Endothelial cell of umbilical vein (primary cell): ENCODE measurements at regions not wholly inside any gene's neighbourhood (a gene's known extent, or its start where the extent isn't known, plus 50 kb on each side); places are given as distances from the start of the nearest gene placed in this dataset.

ENCODE experiments used
- BruUV-seq: library from RNA; stranded (reverse); fragments of 400-500 nt; replicated peaks from 2 replicates; lab custom pipeline; 2021; lab: Mats Ljungman, UMichigan
- CTCF ChIA-PET: fragments of 300-600, 350-600 bp; sonication (Branson Sonifier 250); formaldehyde crosslinking; loops from one replicate; lab custom pipeline; 2021; ENCODE audit warnings: antibody characterized with exemption, inconsistent platforms; lab: Charles Lee
- POLR2A ChIA-PET: fragments of 300-600, 350-600 bp; sonication (Branson Sonifier 250); formaldehyde crosslinking; loops from one replicate; lab custom pipeline; 2021; ENCODE audit warnings: antibody characterized with exemption, inconsistent platforms; lab: Charles Lee
- DNase-seq: peaks from one replicate; pipeline ENCODE4 v3.0.0-alpha.2; 2011; ENCODE audit warnings: low read depth, low spot score
- FAIRE-seq: peaks from 2 replicates; lab custom pipeline; 2011; peaks lifted over from hg19 to GRCh38; lab: Jason Lieb, UNC
- H2AFZ ChIP-seq: 2 replicates; pipeline ENCODE4 v1.6.0; 2012; ENCODE audit warnings: low read depth, low read length, control low read depth, inconsistent platforms
- H3K27ac ChIP-seq: 2 replicates; pipeline ENCODE4 v1.5.1; 2011; ENCODE audit warnings: low read depth, mild to moderate bottlenecking, control low read depth, low read length, moderate library complexity; ENCODE audit not compliant: insufficient read depth
- H3K27me3 ChIP-seq, 2 experiments: 2 replicates each; pipeline versions ENCODE4 v1.6.0 to v1.6.1; 2011; ENCODE audit warnings: low read length in 2 of 2, mixed read lengths in 1 of 2; ENCODE audit not compliant: control insufficient read depth in 2 of 2, insufficient read depth in 2 of 2
- H3K36me3 ChIP-seq, 2 experiments: 2 replicates in 1 of 2; 3 replicates in 1 of 2; pipeline ENCODE4 v1.5.1; 2011; ENCODE audit warnings: low read length in 2 of 2, mild to moderate bottlenecking in 1 of 2, moderate library complexity in 1 of 2; ENCODE audit not compliant: control insufficient read depth in 2 of 2, insufficient read depth in 2 of 2; ENCODE audit errors: extremely low read depth in 1 of 2
- H3K4me1 ChIP-seq: 3 replicates; pipeline ENCODE4 v1.5.1; 2011; ENCODE audit warnings: mild to moderate bottlenecking, low read length; ENCODE audit not compliant: control insufficient read depth, insufficient read depth; ENCODE audit errors: extremely low read depth
- H3K4me2 ChIP-seq: 2 replicates; pipeline ENCODE4 v1.6.1; 2011; ENCODE audit warnings: low read length, control low read depth, mixed read lengths; ENCODE audit not compliant: insufficient read depth
- H3K4me3 ChIP-seq, 3 experiments: fragments of 200-600 bp in 1 of 3; sonication (generic), shearing (Covaris generic) in 1 of 3; replicated peaks in 1 of 3; 2 replicates each; pipeline ENCODE4 v1.5.1; 2011 to 2016; ENCODE audit warnings: control low read depth in 3 of 3, low read length in 3 of 3, mild to moderate bottlenecking in 2 of 3, inconsistent platforms in 1 of 3, low read depth in 1 of 3, moderate library complexity in 1 of 3; ENCODE audit not compliant: insufficient read depth in 1 of 3
- H3K79me2 ChIP-seq: 2 replicates; pipeline ENCODE4 v1.6.0; 2012; ENCODE audit warnings: low read length, inconsistent platforms; ENCODE audit not compliant: control insufficient read depth, insufficient read depth
- H3K9ac ChIP-seq: replicated peaks from 2 replicates; pipeline ENCODE3; 2011; ENCODE audit warnings: low read length, control low read depth; ENCODE audit not compliant: insufficient read depth; ENCODE audit errors: extremely low read depth
- H3K9me1 ChIP-seq: replicated peaks from 3 replicates; pipeline ENCODE4 v1.6.0; 2011; ENCODE audit warnings: mild to moderate bottlenecking, low read length; ENCODE audit not compliant: control insufficient read depth, insufficient read depth; ENCODE audit errors: extremely low read depth
- H3K9me3 ChIP-seq: replicated peaks from 2 replicates; pipeline ENCODE4 v1.5.1; 2012; ENCODE audit warnings: low read length, inconsistent platforms; ENCODE audit not compliant: control insufficient read depth, insufficient read depth
- H4K20me1 ChIP-seq: replicated peaks from 2 replicates; pipeline ENCODE3; 2011; ENCODE audit warnings: mild to moderate bottlenecking, low read length; ENCODE audit not compliant: control insufficient read depth, insufficient read depth; ENCODE audit errors: extremely low read depth
- CTCF ChIP-seq, 2 donors: IDR thresholded peaks; 1 replicate in 1 of 2; 2 replicates in 1 of 2; pipeline ENCODE4 v1.5.1; 2011; ENCODE audit warnings: low read length in 2 of 2, mild to moderate bottlenecking in 2 of 2, moderate library complexity in 2 of 2, control low read depth in 1 of 2, inconsistent platforms in 1 of 2, low read depth in 1 of 2; ENCODE audit not compliant: insufficient read depth in 1 of 2; ENCODE audit errors: extremely low read depth in 1 of 2
- EZH2 ChIP-seq: IDR thresholded peaks from 2 replicates; pipeline ENCODE4 v1.6.1; 2012; ENCODE audit warnings: borderline replicate concordance, low read depth, mild to moderate bottlenecking, moderate library complexity, low read length, inconsistent platforms; ENCODE audit not compliant: severe bottlenecking
- FOS ChIP-seq: IDR thresholded peaks from 2 replicates; pipeline ENCODE4 v1.6.1; 2011; ENCODE audit warnings: mild to moderate bottlenecking, low read length, moderate library complexity, borderline replicate concordance; ENCODE audit not compliant: insufficient read depth
- GATA2 ChIP-seq: IDR thresholded peaks from 2 replicates; pipeline ENCODE4 v1.7.0; 2011; ENCODE audit warnings: low read depth, mild to moderate bottlenecking, moderate library complexity, mixed read lengths, low read length; ENCODE audit not compliant: insufficient read length, insufficient read depth
- JUN ChIP-seq: IDR thresholded peaks from 2 replicates; pipeline ENCODE4 v1.6.1; 2011; ENCODE audit warnings: borderline replicate concordance, low read depth; ENCODE audit not compliant: insufficient read length, insufficient read depth
- MAX ChIP-seq: IDR thresholded peaks from 2 replicates; pipeline ENCODE4 v1.6.1; 2011; ENCODE audit not compliant: insufficient read depth, insufficient read length
- MYC ChIP-seq: IDR thresholded peaks from one replicate; pipeline ENCODE4 v1.6.1; 2011; ENCODE audit warnings: mild to moderate bottlenecking, low read depth, low read length
- POLR2A ChIP-seq: IDR thresholded peaks from 2 replicates; pipeline ENCODE4 v1.6.1; 2012; ENCODE audit warnings: low read depth, mild to moderate bottlenecking, control low read depth, low read length
- POLR2AphosphoS5 ChIP-seq: IDR thresholded peaks from 2 replicates; pipeline ENCODE4 v1.6.1; 2012; ENCODE audit warnings: low read depth, mild to moderate bottlenecking, control low read depth, low read length, moderate library complexity; ENCODE audit not compliant: insufficient read depth
- dilution Hi-C: fragments of 300-500 bp; cut with MboI; formaldehyde crosslinking; loops from one replicate; pipeline ENCODE4 v1.15.0; 2019; ENCODE audit warnings: low sequenced_read_pairs; ENCODE audit not compliant: extremely low pct_ligation_motif_present
- intact Hi-C: fragments of 100-400 bp; cut with micrococcal nuclease; formaldehyde crosslinking; loops from one replicate; pipeline ENCODE4 v1.10.0; 2022

- no peak overlapping the region for H2AFZ ChIP-seq
- no TSS peak for BruUV-seq
- FAIRE-seq (no peak), DNase-seq (no peak)
- no peak overlapping the region for H3K4me3 ChIP-seq
- no peaks in the 10 kb centered on the region for H3K4me1 ChIP-seq
- POLR2A ChIA-PET = no interaction called here
- no peaks in the 10 kb centered on the region for H3K9me1 ChIP-seq
- H3K27ac ChIP-seq = no peak overlapping the region
- H3K36me3 ChIP-seq = no peaks in the 10 kb centered on the region
- no peaks in the 10 kb centered on the region for H3K79me2 ChIP-seq
- no peak for TF ChIP-seq POLR2A
- no peak for TF ChIP-seq GATA2
- no peak for TF ChIP-seq CTCF (IDR thresholded peaks at IDR 0.05; ENCODE audit: extremely low read depth in 1 of 2, insufficient read depth in 1 of 2, low read depth in 1 of 2, low read length in 2 of 2)
- TF ChIP-seq JUN = no peak
- TF ChIP-seq MAX = no peak
- no peak for TF ChIP-seq POLR2AphosphoS5
- TF ChIP-seq MYC = no peak
- no peak for TF ChIP-seq EZH2
- TF ChIP-seq FOS = no peak
- dilution Hi-C loops = no loop called here
- no peak overlapping the region for H3K4me2 ChIP-seq
- intact Hi-C loops = no loop called here
- H4K20me1 ChIP-seq = no peaks in the 10 kb centered on the region
- H3K27me3 ChIP-seq = peaks cover 0 to 1% of the 10 kb centered on the region in 2 experiments
- no peak overlapping the region for H3K9ac ChIP-seq
- H3K9me3 ChIP-seq = no peaks in the 10 kb centered on the region
- CTCF ChIA-PET = no interaction called here
These were observed 162.0 kb upstream of the EDIL3 start for GRCh38 chr5:84546686-84547085.
